ENCODE measurements at regions not wholly inside any gene's neighbourhood (a gene's known extent, or its start where the extent isn't known, plus 50 kb on each side); places are given as distances from the start of the nearest gene placed in this dataset.

GRCh38 chr9:126052791-126053190, 273.8 kb upstream of the MVB12B start:
- TF ChIP-seq CTCF (conservative IDR thresholded peaks at IDR 0.05) = no peak
- no peak for TF ChIP-seq ZFX (IDR thresholded peaks at IDR 0.05)

Data from C4-2B (cell line).